ENCODE measurements at regions not wholly inside any gene's neighbourhood (a gene's known extent, or its start where the extent isn't known, plus 50 kb on each side); places are given as distances from the start of the nearest gene placed in this dataset.

GRCh38 chr14:51789596-51789995 lies 70.8 kb upstream of the GNG2 start:
- FAIRE-seq: no peak
- CTCF ChIA-PET: interaction anchor here (1.0 to 1.6 kb wide), 3 partner anchors 10 to 189 kb away, joined by 3 to 6 read pairs (median 4); no protein-coding TSS in a partner anchor

More at GRCh38 chr14:51789596-51789995, 70.8 kb upstream of the GNG2 start:
- Histone ChIP-seq H3K4me1 (ENCODE audit: control insufficient read depth, extremely low read depth, insufficient read depth, low read length) (no peaks in the 10 kb centered on the region), H3K9me3 (replicated peaks; ENCODE audit: control insufficient read depth, insufficient read depth, low read length) (no peaks in the 10 kb centered on the region), H4K20me1 (replicated peaks; ENCODE audit: control insufficient read depth, extremely low read depth, insufficient read depth, low read length) (no peaks in the 10 kb centered on the region), H3K4me2 (ENCODE audit: insufficient read depth, low read length) (no peak overlapping the region), H3K27me3 (ENCODE audit: control insufficient read depth in 2 of 2, insufficient read depth in 2 of 2, low read length in 2 of 2) (peaks cover 18 to 30% of the 10 kb centered on the region in 2 experiments), H3K79me2 (ENCODE audit: control insufficient read depth, insufficient read depth, low read length) (no peaks in the 10 kb centered on the region), H3K9me1 (replicated peaks; ENCODE audit: control insufficient read depth, extremely low read depth, insufficient read depth, low read length) (no peaks in the 10 kb centered on the region), H2AFZ (ENCODE audit: low read depth, low read length) (no peak overlapping the region), H3K27ac (ENCODE audit: insufficient read depth, low read depth, low read length) (no peak overlapping the region), H3K9ac (replicated peaks; ENCODE audit: extremely low read depth, insufficient read depth, low read length) (no peak overlapping the region), H3K36me3 (ENCODE audit: control insufficient read depth in 2 of 2, extremely low read depth in 1 of 2, insufficient read depth in 2 of 2, low read length in 2 of 2) (no peaks in the 10 kb centered on the region), H3K4me3 (replicated peaks in 1 of 3; ENCODE audit: insufficient read depth in 1 of 3, low read depth in 1 of 3, low read length in 3 of 3) (no peak overlapping the region)
- dilution Hi-C loops (cut with MboI; ENCODE audit: extremely low pct_ligation_motif_present, low sequenced_read_pairs) (no loop called here), intact Hi-C loops (cut with micrococcal nuclease) (no loop called here)
- POLR2A ChIA-PET: no interaction called here
- no peak for DNase-seq (ENCODE audit: low read depth, low spot score)
- no TSS peak for BruUV-seq (replicated peaks)
- TF ChIP-seq JUN (IDR thresholded peaks at IDR 0.05; ENCODE audit: borderline replicate concordance, insufficient read depth, insufficient read length, low read depth): no peak
- TF ChIP-seq, protein P1, sequence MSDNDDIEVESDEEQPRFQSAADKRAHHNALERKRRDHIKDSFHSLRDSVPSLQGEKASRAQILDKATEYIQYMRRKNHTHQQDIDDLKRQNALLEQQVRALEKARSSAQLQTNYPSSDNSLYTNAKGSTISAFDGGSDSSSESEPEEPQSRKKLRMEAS (IDR thresholded peaks at IDR 0.05; ENCODE audit: insufficient read depth, insufficient read length): no peak
- no peak for TF ChIP-seq CTCF (IDR thresholded peaks at IDR 0.05; ENCODE audit: extremely low read depth in 1 of 2, insufficient read depth in 1 of 2, low read depth in 1 of 2, low read length in 2 of 2)

Measured in endothelial cell of umbilical vein (primary cell).